ENCODE measurements at regions not wholly inside any gene's neighbourhood (a gene's known extent, or its start where the extent isn't known, plus 50 kb on each side); places are given as distances from the start of the nearest gene placed in this dataset.
"Not testable (repeated sequence)": the region's sequence is repeated elsewhere in the genome, so short reads cannot be mapped to it uniquely, and the experiment has no call there.

- DNase-seq (ENCODE audit: low spot score): no peak
These were observed 131.2 kb upstream of the PAK3 start for GRCh38 chrX:110964786-110965185.

DNA sequence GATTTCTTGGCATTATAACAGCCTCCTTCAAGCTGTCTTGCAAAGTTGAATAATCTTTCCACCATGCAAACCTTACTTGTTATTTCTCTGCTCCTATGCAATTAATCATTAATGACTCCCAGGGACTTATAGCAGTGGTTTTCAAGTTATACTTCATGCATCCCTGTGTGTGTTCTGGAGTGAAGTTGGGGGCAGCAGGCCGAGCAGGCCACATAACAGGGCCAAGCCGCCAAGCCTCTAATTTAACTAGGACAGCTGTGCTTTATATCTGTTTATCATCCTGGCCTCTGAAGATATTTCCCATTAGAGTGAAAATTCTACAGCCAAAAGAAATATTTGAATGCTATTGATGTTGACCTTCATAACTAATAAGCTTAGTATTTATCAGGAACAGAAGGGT, 133.5 kb upstream of the PAK3 start:
- DNase-seq (ENCODE audit: low spot score): no peak

- DNase-seq (ENCODE audit: low spot score): no peak
These were observed 140.3 kb upstream of the PAK3 start for GRCh38 chrX:110955706-110956105.

GRCh38 chrX:110954428-110955100, 141.4 kb upstream of the PAK3 start:
- DNase-seq (ENCODE audit: low spot score): no peak

- DNase-seq (ENCODE audit: low spot score): no peak
These were observed 144.3 kb upstream of the PAK3 start for GRCh38 chrX:110951472-110952269.

DNA sequence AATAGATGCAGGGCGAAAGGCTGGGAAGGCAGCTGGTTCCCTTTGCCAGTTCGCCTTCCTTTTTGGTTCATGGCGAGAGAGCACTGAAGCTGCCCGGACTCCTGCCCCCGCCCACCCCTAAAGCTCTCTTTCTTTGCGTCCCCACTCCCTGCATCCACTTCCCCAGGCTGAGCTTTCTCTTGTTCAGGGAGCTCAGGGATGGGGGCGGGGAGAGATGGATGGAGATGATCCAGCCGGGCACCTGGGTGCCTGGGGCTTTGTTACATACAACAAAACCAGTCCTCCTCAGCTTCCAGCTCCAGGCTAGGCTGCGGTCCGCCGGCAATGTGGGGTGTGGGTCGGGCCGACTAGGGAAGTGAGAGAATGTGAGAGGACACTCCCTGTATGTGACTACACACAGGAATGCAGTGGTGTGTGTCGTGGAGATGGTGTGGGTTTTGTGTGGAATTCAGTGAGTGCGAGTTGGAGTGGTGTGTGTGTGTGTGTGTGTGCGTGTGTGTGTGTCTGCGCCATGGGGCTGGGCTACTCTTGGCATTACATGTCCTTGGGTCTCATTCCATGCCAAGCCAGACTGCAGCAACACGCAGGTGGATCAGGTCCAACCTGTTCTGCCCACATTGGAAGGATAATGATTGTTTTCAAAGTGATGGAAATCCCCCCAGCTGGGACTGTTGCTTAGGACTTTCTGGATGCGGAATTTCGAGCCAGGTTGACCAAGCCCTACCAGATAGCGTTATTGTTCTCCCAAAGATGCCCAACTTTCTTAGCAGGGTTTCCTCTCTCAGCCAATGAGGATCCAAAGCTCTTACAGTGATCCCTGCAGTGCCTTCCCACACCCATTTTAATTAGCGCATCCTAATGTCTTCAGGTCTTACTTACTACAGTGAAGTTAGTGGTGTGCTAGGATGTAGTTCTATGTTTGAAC, 149.4 kb upstream of the CHRDL1 start:
- no peak for DNase-seq (ENCODE audit: low spot score)

DNA sequence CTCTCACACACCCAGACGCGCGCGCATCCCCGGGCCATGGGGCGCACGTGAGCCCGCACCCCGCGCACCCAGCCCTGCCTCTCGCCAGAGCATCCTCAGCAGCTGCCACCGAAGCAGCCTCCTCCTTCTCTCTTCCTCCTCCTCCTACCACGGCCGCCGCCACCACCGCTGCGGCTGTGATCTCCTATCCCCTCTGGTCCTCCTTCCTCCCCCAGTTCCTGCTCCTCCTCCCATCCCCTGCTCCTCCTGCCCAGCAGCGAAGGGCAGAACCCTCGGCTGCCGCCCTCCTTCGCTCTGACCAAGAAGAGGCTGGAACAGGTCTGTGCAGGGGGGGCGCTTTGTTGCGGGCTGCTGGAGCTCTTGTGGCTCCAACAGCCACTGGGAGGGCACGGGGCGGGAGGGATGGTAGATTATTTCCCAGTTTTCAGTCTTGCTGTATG, 148.7 kb upstream of the CHRDL1 start:
- no peak for DNase-seq (ENCODE audit: low spot score)

GRCh38 chrX:110941906-110942305, 146.3 kb upstream of the CHRDL1 start:
- DNase-seq (ENCODE audit: low spot score): no peak

DNA sequence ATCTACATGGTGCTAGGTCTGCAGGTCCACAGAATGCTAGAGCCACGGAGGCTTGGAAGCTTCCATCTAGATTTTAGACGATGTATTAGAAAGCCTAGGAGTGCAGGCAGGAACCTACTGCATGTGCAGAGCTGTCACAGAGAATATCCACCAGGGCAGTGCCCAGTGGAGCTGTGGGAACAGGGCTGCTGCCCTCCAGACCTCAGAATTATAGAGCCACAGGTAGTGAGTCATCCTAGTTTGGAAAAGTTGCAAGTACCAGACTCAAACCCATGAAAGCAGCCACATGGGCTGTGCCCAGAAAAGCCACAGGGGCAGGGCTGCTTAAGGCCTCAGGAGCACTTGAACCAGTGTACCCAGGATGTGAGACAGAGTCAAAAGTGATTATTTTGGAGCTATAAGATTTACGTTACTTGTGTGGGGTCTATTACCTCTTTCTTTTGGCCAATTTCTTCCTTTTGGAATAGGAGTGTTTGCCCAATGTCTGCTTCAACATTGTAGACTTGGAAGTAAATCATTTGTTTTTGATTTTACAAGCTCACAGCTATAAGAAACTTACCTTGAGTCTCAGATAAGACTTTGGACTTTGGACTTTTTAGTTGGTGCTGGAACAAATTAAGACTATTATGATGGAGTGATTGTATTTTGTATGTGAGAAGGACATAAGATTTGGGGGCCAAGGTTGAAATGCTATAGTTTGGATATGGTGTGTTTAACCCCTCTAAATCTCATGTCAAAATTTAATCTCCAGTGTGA, 143.5 kb upstream of the CHRDL1 start:
- no peak for DNase-seq (ENCODE audit: low spot score)

DNA sequence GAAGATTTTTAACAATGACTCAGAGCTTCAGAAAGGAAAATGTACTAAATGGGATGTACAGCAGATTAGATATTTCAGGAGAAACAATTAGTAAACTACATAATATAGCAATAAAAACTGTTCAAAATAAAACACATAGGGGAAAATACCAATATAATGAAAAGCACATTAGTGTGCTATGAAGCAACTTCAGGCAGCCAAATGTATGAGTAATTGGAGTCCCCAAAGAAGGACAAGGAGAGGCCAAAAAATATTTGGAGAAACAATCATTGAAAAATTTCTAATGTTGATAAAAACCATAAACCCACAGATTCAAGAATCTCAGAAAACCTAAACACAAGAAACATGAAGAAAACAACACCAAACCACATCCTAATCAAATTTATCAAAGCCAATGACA, 129.3 kb upstream of the CHRDL1 start:
- no peak for DNase-seq (ENCODE audit: low spot score)

DNA sequence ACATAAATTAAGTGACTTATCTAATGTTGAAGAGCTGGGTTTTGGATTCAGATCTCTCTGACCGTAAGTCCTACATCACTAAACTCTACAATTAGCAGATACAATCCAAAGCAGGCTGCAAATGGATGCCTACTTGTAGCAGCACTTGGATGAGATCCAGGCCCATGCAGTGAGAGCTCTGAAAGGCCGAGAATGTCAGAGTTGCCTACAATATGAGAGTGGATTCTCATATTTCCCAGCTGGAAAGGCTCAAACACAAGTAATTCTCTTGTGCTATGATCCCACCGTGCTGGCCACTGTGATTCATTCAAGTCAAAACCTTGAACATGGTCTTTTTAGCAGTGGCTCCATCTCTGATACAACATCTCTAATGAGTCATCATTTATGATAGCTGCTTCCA, 125.4 kb upstream of the CHRDL1 start:
- DNase-seq (ENCODE audit: low spot score): no peak

GRCh38 chrX:110915570-110915969, 120.0 kb upstream of the CHRDL1 start:
- no peak for DNase-seq (ENCODE audit: low spot score)

DNA sequence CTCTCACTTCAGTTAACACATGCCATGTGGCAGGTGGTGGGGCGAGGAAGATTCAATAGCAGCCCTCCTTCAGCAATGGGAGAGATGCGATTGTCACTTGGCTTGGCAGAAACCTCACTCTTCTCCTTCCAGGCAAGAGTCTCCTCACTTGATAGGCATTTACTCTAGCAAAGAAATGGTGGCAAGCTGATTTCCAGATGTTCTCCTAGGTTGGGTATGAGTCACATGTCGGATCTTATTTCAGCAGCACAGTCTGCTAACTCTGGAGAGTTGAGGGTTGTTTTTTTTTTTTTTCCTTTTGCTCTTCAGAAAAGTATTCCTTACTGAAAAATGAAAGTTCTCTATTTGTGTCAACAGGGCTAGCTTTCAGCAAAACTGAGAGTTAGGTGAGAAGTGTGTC, 119.5 kb upstream of the CHRDL1 start:
- no peak for DNase-seq (ENCODE audit: low spot score)

- no peak for DNase-seq (ENCODE audit: low spot score)
These were observed 118.7 kb upstream of the CHRDL1 start for GRCh38 chrX:110914281-110914680.

DNA sequence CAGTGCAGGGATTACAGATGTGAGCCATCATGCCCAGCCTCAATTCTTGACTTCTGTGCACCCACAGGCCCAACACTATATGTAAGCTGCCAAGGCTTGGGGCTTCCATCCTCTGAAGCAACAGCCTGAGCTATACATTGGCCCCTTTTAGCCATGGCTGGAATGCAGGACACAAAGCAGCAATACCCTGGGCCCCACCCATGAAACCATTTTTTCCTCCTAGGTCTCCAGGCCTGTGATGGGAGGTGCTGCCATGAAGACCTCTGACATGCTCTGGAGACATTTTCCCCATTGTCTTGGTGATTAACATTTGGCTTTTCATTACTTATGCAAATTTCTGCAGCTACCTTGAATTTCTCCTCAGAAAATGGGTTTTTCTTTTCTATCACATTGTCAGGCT, 109.1 kb upstream of the CHRDL1 start:
- DNase-seq (ENCODE audit: low spot score): not testable (repeated sequence)

GRCh38 chrX:110881971-110882370, 86.4 kb upstream of the CHRDL1 start:
- DNase-seq (ENCODE audit: low spot score): no peak

DNA sequence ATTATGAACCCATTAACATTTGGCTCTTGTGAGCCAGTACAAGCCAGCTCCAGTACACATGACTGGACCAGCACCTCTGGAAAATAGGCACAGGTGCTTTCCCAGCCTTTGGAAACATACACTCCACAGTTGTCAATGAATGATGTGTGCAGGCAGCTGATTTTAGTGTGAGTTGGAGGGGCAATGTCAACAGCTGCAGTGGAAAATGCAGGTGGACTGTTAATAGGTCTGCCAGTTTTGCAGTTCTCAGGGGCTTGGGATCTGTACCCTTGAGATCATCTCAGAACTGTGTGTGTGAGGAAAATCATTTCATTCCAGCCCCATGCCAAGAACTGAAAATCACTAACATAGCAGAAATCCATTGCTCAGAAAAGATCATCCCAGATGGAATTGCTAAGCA, 81.7 kb upstream of the CHRDL1 start:
- DNase-seq (ENCODE audit: low spot score): no peak

GRCh38 chrX:110871839-110872238, 76.2 kb upstream of the CHRDL1 start:
- no peak for DNase-seq (ENCODE audit: low spot score)

GRCh38 chrX:110866421-110866820, 70.8 kb upstream of the CHRDL1 start:
- no peak for DNase-seq (ENCODE audit: low spot score)

DNA sequence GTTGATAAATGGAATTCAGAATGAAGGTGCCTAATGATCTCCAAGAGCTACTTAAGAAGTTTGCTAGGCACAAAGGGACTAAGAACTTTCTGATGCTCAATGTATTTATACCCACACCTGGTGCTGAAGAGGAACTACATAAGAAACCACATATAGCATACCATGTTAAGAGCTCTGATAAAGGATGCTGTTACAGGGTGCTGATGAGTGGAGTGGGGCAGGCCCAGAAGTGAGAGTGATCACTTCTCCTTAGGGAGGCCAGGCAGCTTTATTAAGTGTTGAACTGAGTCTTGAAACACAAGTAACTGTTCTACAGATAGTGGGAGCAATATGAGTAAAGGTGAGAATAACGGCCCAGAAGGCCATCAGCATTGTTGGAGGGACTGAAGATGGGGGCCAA, 68.3 kb upstream of the CHRDL1 start:
- DNase-seq (ENCODE audit: low spot score): no peak

DNA sequence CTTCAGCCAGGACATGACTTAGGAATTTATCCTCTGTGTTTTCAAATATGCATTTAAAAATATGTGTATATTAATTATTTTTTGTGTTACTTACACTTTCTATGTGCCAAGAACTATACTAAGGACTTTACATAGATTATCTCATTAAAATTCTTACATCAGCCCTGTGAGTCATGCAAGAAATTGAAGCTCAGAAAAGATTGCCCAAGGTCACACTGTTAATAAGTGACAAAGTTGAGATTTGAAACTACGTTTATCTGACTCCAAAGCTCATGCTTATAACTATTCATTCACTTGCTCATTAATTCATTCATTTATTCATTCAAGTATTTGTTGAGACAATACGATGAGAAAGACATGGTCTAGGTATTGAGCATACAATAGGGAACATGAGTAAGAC, 62.9 kb upstream of the CHRDL1 start:
- DNase-seq (ENCODE audit: low spot score): no peak

GRCh38 chrX:110853610-110854009, 58.0 kb upstream of the CHRDL1 start:
- DNase-seq (ENCODE audit: low spot score): no peak
